ENCODE measurements at regions not wholly inside any gene's neighbourhood (a gene's known extent, or its start where the extent isn't known, plus 50 kb on each side); places are given as distances from the start of the nearest gene placed in this dataset.

- TF ChIP-seq CTCF (IDR thresholded peaks at IDR 0.05): no peak
- H3K27me3 Mint-ChIP-seq (ENCODE audit: insufficient read depth): no peaks in the 10 kb centered on the region
- no peaks in the 10 kb centered on the region for H3K9me3 Mint-ChIP-seq
- no peak for DNase-seq
- no peaks in the 10 kb centered on the region for H3K36me3 Mint-ChIP-seq (ENCODE audit: low read depth)
- H3K4me1 Mint-ChIP-seq (ENCODE audit: low read depth): peaks cover under 1% of the 10 kb centered on the region; the same call in 1 of the 2 replicates
- no peak overlapping the region for H3K4me3 Mint-ChIP-seq
- no peak overlapping the region for H3K27ac Mint-ChIP-seq
Observed at GRCh38 chr18:24721388-24721787, 261.0 kb downstream of the HRH4 start.

- Mint-ChIP-seq H3K9me3 (no peaks in the 10 kb centered on the region), H3K36me3 (ENCODE audit: low read depth) (no peaks in the 10 kb centered on the region), H3K4me3 (no peak overlapping the region), H3K27ac (no peak overlapping the region), H3K27me3 (ENCODE audit: insufficient read depth) (peaks cover 6% of the 10 kb centered on the region), H3K4me1 (ENCODE audit: low read depth) (peaks cover 12% of the 10 kb centered on the region; the same call in 1 of the 2 replicates)
- no peak for TF ChIP-seq CTCF (IDR thresholded peaks at IDR 0.05)
- DNase-seq: no peak
Observed at GRCh38 chr18:24725644-24726415, 265.4 kb downstream of the HRH4 start.

GRCh38 chr18:24726727-24727492, 266.5 kb downstream of the HRH4 start:
- no peak overlapping the region for H3K27ac Mint-ChIP-seq
- H3K4me1 Mint-ChIP-seq (ENCODE audit: low read depth): peaks cover 12% of the 10 kb centered on the region; the same call in 1 of the 2 replicates
- peak overlapping the region; percentile 54 for H3K4me3 Mint-ChIP-seq
- peak; percentile 92 for TF ChIP-seq CTCF (IDR thresholded peaks at IDR 0.05)
- peak; percentile 59 for DNase-seq
- H3K36me3 Mint-ChIP-seq (ENCODE audit: low read depth): no peaks in the 10 kb centered on the region
- H3K27me3 Mint-ChIP-seq (ENCODE audit: insufficient read depth): peaks cover 8% of the 10 kb centered on the region
- H3K9me3 Mint-ChIP-seq: no peaks in the 10 kb centered on the region

GRCh38 chr18:24727685-24728084, 267.2 kb downstream of the HRH4 start:
- TF ChIP-seq CTCF (IDR thresholded peaks at IDR 0.05): no peak
- Mint-ChIP-seq H3K9me3 (no peaks in the 10 kb centered on the region), H3K4me1 (ENCODE audit: low read depth) (peaks cover 12% of the 10 kb centered on the region; the same call in 1 of the 2 replicates), H3K36me3 (ENCODE audit: low read depth) (no peaks in the 10 kb centered on the region), H3K4me3 (no peak overlapping the region), H3K27me3 (ENCODE audit: insufficient read depth) (peaks cover 8% of the 10 kb centered on the region), H3K27ac (no peak overlapping the region)
- DNase-seq: no peak

- DNase-seq: no peak
- H3K9me3 Mint-ChIP-seq: no peaks in the 10 kb centered on the region
- peaks cover 8% of the 10 kb centered on the region for H3K27me3 Mint-ChIP-seq (ENCODE audit: insufficient read depth)
- H3K4me1 Mint-ChIP-seq (ENCODE audit: low read depth): peaks cover 12% of the 10 kb centered on the region; the same call in 1 of the 2 replicates
- H3K36me3 Mint-ChIP-seq (ENCODE audit: low read depth): no peaks in the 10 kb centered on the region
- H3K27ac Mint-ChIP-seq: no peak overlapping the region
- H3K4me3 Mint-ChIP-seq: no peak overlapping the region
- no peak for TF ChIP-seq CTCF (IDR thresholded peaks at IDR 0.05)
Observed at GRCh38 chr18:24731158-24731557, 270.7 kb downstream of the HRH4 start.

Measured in HFFc6 (cell line).